PC-9 (cell line): ENCODE measurements at regions not wholly inside any gene's neighbourhood (a gene's known extent, or its start where the extent isn't known, plus 50 kb on each side); places are given as distances from the start of the nearest gene placed in this dataset.

ENCODE experiments used
- BruUV-seq: library from RNA; stranded (reverse); fragments of 400-500 nt; replicated peaks from 2 replicates; lab custom pipeline; 2021; lab: Mats Ljungman, UMichigan
- CTCF ChIA-PET: fragments of 300-600 bp; sonication (Branson Sonifier 250); formaldehyde crosslinking; loops from one replicate; lab custom pipeline; 2022; ENCODE audit warnings: antibody characterized with exemption; lab: Charles Lee
- POLR2A ChIA-PET: fragments of 300-600 bp; sonication (Branson Sonifier 250); formaldehyde crosslinking; loops from one replicate; lab custom pipeline; 2022; ENCODE audit warnings: antibody characterized with exemption; ENCODE audit not compliant: unreplicated experiment; lab: Charles Lee
- DNase-seq, 2 experiments: peaks; one replicate each; pipeline versions ENCODE4 v3.0.0 to v3.0.0-alpha.2; 2015 to 2022; ENCODE audit warnings: mixed read lengths in 1 of 2
- H2AFZ ChIP-seq: fragments of 200-600 bp; sonication (generic); 2 replicates; pipeline ENCODE4 v1.8.1; 2017; ENCODE audit warnings: antibody characterized with exemption
- H3F3A ChIP-seq: fragments of 200-600 bp; sonication (generic); 2 replicates; pipeline ENCODE4 v1.8.1; 2017; ENCODE audit warnings: antibody characterized with exemption, mild to moderate bottlenecking, low read depth; ENCODE audit not compliant: insufficient read depth
- H3K27ac ChIP-seq: fragments of 200-600 bp; sonication (generic); 2 replicates; pipeline ENCODE4 v1.6.1; 2016; ENCODE audit warnings: mixed run types
- H3K27me3 ChIP-seq: fragments of 200-600 bp; sonication (generic); 2 replicates; pipeline ENCODE4 v1.6.1; 2016; ENCODE audit warnings: low read depth, mixed run types; ENCODE audit not compliant: insufficient read depth
- H3K36me3 ChIP-seq: fragments of 200-600 bp; sonication (generic); 2 replicates; pipeline ENCODE4 v1.6.1; 2016; ENCODE audit warnings: low read depth, mixed run types
- H3K4me1 ChIP-seq: fragments of 200-600 bp; sonication (generic); replicated peaks from 2 replicates; pipeline ENCODE4 v1.6.1; 2016; ENCODE audit warnings: mixed run types; ENCODE audit not compliant: insufficient read depth
- H3K4me2 ChIP-seq: fragments of 200-600 bp; sonication (generic); 2 replicates; pipeline ENCODE4 v1.6.1; 2017; ENCODE audit warnings: mixed run types
- H3K4me3 ChIP-seq: fragments of 200-600 bp; sonication (generic); 2 replicates; pipeline ENCODE4 v1.6.1; 2016; ENCODE audit warnings: mixed run types
- H3K79me2 ChIP-seq: fragments of 200-600 bp; sonication (generic); 2 replicates; pipeline ENCODE4 v1.6.1; 2017; ENCODE audit warnings: low read depth, mixed run types
- H3K9me2 ChIP-seq: fragments of 200-600 bp; sonication (generic); 2 replicates; pipeline ENCODE4 v1.8.1; 2017; ENCODE audit warnings: mild to moderate bottlenecking; ENCODE audit not compliant: insufficient read depth
- H3K9me3 ChIP-seq: fragments of 200-600 bp; sonication (generic); 2 replicates; pipeline ENCODE4 v1.8.1; 2016; ENCODE audit warnings: low read depth; ENCODE audit not compliant: insufficient read depth
- H4K20me1 ChIP-seq: fragments of 200-600 bp; sonication (generic); 2 replicates; pipeline ENCODE4 v1.8.1; 2017; ENCODE audit not compliant: insufficient read depth
- EZH2 ChIP-seq: fragments of 200-600 bp; sonication (generic); IDR thresholded peaks from 2 replicates; pipeline ENCODE4 v1.8.0; 2017; ENCODE audit warnings: antibody characterized with exemption, low read depth
- intact Hi-C: fragments of 100-400 bp; cut with micrococcal nuclease; formaldehyde crosslinking; loops from one replicate; pipeline ENCODE4 v1.10.0; 2022; ENCODE audit not compliant: unreplicated experiment
- TF ChIP-seq, protein P1 (sequence below): fragments of 200-600 bp; sonication (generic); conservative IDR thresholded peaks from 2 replicates; pipeline ENCODE4 v1.6.1; 2017; ENCODE audit warnings: mixed run types, antibody characterized with exemption, mild to moderate bottlenecking, moderate library complexity

- no peak overlapping the region for H3K4me3 ChIP-seq
- no peaks in the 10 kb centered on the region for H4K20me1 ChIP-seq
- no peak for TF ChIP-seq EZH2
- TF ChIP-seq, protein P1, sequence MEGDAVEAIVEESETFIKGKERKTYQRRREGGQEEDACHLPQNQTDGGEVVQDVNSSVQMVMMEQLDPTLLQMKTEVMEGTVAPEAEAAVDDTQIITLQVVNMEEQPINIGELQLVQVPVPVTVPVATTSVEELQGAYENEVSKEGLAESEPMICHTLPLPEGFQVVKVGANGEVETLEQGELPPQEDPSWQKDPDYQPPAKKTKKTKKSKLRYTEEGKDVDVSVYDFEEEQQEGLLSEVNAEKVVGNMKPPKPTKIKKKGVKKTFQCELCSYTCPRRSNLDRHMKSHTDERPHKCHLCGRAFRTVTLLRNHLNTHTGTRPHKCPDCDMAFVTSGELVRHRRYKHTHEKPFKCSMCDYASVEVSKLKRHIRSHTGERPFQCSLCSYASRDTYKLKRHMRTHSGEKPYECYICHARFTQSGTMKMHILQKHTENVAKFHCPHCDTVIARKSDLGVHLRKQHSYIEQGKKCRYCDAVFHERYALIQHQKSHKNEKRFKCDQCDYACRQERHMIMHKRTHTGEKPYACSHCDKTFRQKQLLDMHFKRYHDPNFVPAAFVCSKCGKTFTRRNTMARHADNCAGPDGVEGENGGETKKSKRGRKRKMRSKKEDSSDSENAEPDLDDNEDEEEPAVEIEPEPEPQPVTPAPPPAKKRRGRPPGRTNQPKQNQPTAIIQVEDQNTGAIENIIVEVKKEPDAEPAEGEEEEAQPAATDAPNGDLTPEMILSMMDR, result no peak
- H3K36me3 ChIP-seq, result no peaks in the 10 kb centered on the region
- intact Hi-C loops, result no loop called here
- H3K27me3 ChIP-seq, result no peaks in the 10 kb centered on the region
- H2AFZ ChIP-seq, result no peak overlapping the region
- CTCF ChIA-PET, result no interaction called here
- H3K4me1 ChIP-seq, result peaks cover 69% of the 10 kb centered on the region
- no peak for DNase-seq
- H3K9me3 ChIP-seq, result no peaks in the 10 kb centered on the region
- H3K9me2 ChIP-seq, result no peaks in the 10 kb centered on the region
- POLR2A ChIA-PET, result no interaction called here
- H3F3A ChIP-seq, result peaks cover 13% of the 10 kb centered on the region
- no peaks in the 10 kb centered on the region for H3K79me2 ChIP-seq
- no peak overlapping the region for H3K27ac ChIP-seq
- no TSS peak for BruUV-seq
- H3K4me2 ChIP-seq, result no peak overlapping the region
These were observed 111.6 kb downstream of the RIPK4 start for GRCh38 chr21:41655259-41655658.

DNA sequence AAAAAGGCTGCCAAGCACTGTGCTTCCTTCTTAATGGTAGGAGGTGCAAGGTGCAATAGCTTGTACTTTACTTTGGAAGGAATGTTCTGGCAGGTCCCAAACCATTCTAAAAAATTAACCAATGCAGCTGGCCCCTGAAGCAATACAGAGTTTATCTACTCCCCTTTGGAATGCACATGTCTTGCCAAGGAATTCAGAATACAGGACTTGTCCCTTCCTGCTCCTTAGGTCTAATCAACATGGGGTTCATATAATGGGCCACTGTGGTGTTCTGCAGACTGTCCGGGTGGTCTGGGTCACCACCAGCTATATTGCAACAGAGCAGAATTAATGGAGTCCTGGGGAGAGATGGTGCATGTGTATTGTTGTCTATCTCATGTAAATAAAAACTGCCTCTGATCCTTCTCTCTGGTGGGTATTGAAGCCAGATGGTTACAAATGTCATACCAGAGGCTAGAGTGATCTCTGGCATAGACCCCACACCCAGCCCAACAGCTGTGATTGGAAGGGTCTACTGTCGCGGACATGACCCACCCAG is 112.8 kb downstream of the RIPK4 start:
- no peak for TF ChIP-seq EZH2
- TF ChIP-seq, protein P1, result no peak
- Histone ChIP-seq H4K20me1 (no peaks in the 10 kb centered on the region), H3K9me2 (no peaks in the 10 kb centered on the region), H3K4me1 (peaks cover 57% of the 10 kb centered on the region), H3F3A (peaks cover 13% of the 10 kb centered on the region), H3K4me2 (no peak overlapping the region), H3K4me3 (no peak overlapping the region), H3K27me3 (no peaks in the 10 kb centered on the region), H3K27ac (no peak overlapping the region), H2AFZ (no peak overlapping the region), H3K36me3 (no peaks in the 10 kb centered on the region), H3K79me2 (no peaks in the 10 kb centered on the region), H3K9me3 (no peaks in the 10 kb centered on the region)
- intact Hi-C loops, result no loop called here
- ChIA-PET CTCF (no interaction called here), POLR2A (interaction anchor here (0.6 to 0.8 kb wide), 3 partner anchors 11 to 108 kb away, joined by 4 to 5 read pairs (median 4); no protein-coding TSS in a partner anchor)
- BruUV-seq, result no TSS peak
- DNase-seq, result peak in 1 of 2 experiments; percentile 80

- H3K27ac ChIP-seq, result peak overlapping the region; percentile 36; the same call in 1 of the 2 replicates
- no peaks in the 10 kb centered on the region for H3K9me2 ChIP-seq
- no peak overlapping the region for H3K4me2 ChIP-seq
- no peak for DNase-seq
- H3K9me3 ChIP-seq, result no peaks in the 10 kb centered on the region
- H3K4me1 ChIP-seq, result peaks cover 55% of the 10 kb centered on the region
- H3K36me3 ChIP-seq, result no peaks in the 10 kb centered on the region
- no peaks in the 10 kb centered on the region for H3K79me2 ChIP-seq
- BruUV-seq, result no TSS peak
- no peak overlapping the region for H2AFZ ChIP-seq
- peaks cover 13% of the 10 kb centered on the region for H3F3A ChIP-seq
- no peaks in the 10 kb centered on the region for H3K27me3 ChIP-seq
- intact Hi-C loops, result no loop called here
- no peaks in the 10 kb centered on the region for H4K20me1 ChIP-seq
- H3K4me3 ChIP-seq, result no peak overlapping the region
- POLR2A ChIA-PET, result interaction anchor here (0.7 to 0.8 kb wide), 2 partner anchors 25 to 108 kb away, joined by 4 to 5 read pairs; no protein-coding TSS in a partner anchor
- CTCF ChIA-PET, result interaction anchor here (0.6 kb wide), 1 partner anchor 296 kb away, joined by 5 read pairs; no protein-coding TSS in a partner anchor
- TF ChIP-seq, protein P1, result no peak
- no peak for TF ChIP-seq EZH2
These were observed 113.5 kb downstream of the RIPK4 start for GRCh38 chr21:41653243-41653953.
